GM12878 (cell line): ENCODE measurements at regions not wholly inside any gene's neighbourhood (a gene's known extent, or its start where the extent isn't known, plus 50 kb on each side); places are given as distances from the start of the nearest gene placed in this dataset.

Source experiments
- ATAC-seq: fragments of 200-7000 bp; cut with Tn5 transposase; 3 replicates; pipeline ENCODE4 v1.9.1; 2020; ENCODE audit warnings: mild to moderate bottlenecking, moderate library complexity
- BruUV-seq: library from RNA; stranded (reverse); fragments of 400-500 nt; replicated peaks from 2 replicates; lab custom pipeline; 2021; lab: Mats Ljungman, UMichigan
- CTCF ChIA-PET: fragments of 300-600 bp; sonication (Branson Sonifier 250); formaldehyde crosslinking; extraction: SDS; loops from one replicate; lab custom pipeline; 2021; ENCODE audit warnings: inconsistent platforms; lab: Yijun Ruan, JAX
- POLR2A ChIA-PET: fragments of 350-600 bp; formaldehyde crosslinking; extraction: SDS; loops from one replicate; lab custom pipeline; 2021; ENCODE audit warnings: inconsistent platforms; lab: Charles Lee
- RAD21 ChIA-PET: fragments of 300-600 bp; sonication (Branson Sonifier 250); formaldehyde crosslinking; loops from one replicate; lab custom pipeline; 2023; ENCODE audit warnings: antibody characterized with exemption; ENCODE audit not compliant: unreplicated experiment; lab: Charles Lee
- SMC1A ChIA-PET: fragments of 300-600 bp; sonication (Branson Sonifier 250); formaldehyde crosslinking; loops from one replicate; lab custom pipeline; 2023; ENCODE audit not compliant: unreplicated experiment, uncharacterized antibody; lab: Charles Lee
- DNase-seq: peaks from one replicate; pipeline ENCODE4 v3.0.0-alpha.2; 2011; ENCODE audit warnings: low read depth, low spot score
- FAIRE-seq: peaks from 3 replicates; lab custom pipeline; 2011; peaks lifted over from hg19 to GRCh38; lab: Jason Lieb, UNC
- H2AFZ ChIP-seq: 2 replicates; pipeline ENCODE4 v1.6.0; 2011; ENCODE audit warnings: low read depth, low read length, control low read depth; ENCODE audit not compliant: control insufficient read depth
- H3K27ac ChIP-seq: 2 replicates; pipeline ENCODE4 v1.5.1; 2011; ENCODE audit warnings: control low read depth; ENCODE audit not compliant: control insufficient read depth, insufficient read depth
- H3K27me3 ChIP-seq, 2 experiments: replicated peaks in 1 of 2; 2 replicates each; pipeline versions ENCODE4 v1.6.0 to v1.6.1; 2011; ENCODE audit warnings: low read length in 1 of 2; ENCODE audit not compliant: control insufficient read depth in 2 of 2, insufficient read depth in 2 of 2
- H3K36me3 ChIP-seq, 2 experiments: 2 replicates each; pipeline ENCODE4 v1.5.1; 2011; ENCODE audit warnings: low read length in 1 of 2; ENCODE audit not compliant: control insufficient read depth in 2 of 2, insufficient read depth in 2 of 2
- H3K4me1 ChIP-seq: 2 replicates; pipeline ENCODE4 v1.6.1; 2011; ENCODE audit warnings: mild to moderate bottlenecking, low read length, moderate library complexity, mixed read lengths; ENCODE audit not compliant: control insufficient read depth, insufficient read depth
- H3K4me2 ChIP-seq: 2 replicates; pipeline ENCODE4 v1.6.0; 2011; ENCODE audit warnings: control low read depth; ENCODE audit not compliant: control insufficient read depth, insufficient read depth
- H3K4me3 ChIP-seq: fragments of 200-600 bp; sonication (generic); 2 replicates; pipeline ENCODE4 v1.5.1; 2016
- H3K79me2 ChIP-seq: 2 replicates; pipeline ENCODE4 v1.6.0; 2011; ENCODE audit warnings: low read length; ENCODE audit not compliant: control insufficient read depth, insufficient read depth
- H3K9ac ChIP-seq: 2 replicates; pipeline ENCODE4 v1.8.0; 2011; ENCODE audit warnings: low read length, control low read depth, mixed read lengths; ENCODE audit not compliant: control insufficient read depth, insufficient read depth
- H3K9me3 ChIP-seq: replicated peaks from 3 replicates; pipeline ENCODE4 v1.5.1; 2011; ENCODE audit warnings: mild to moderate bottlenecking, low read length; ENCODE audit not compliant: control insufficient read depth, insufficient read depth
- H4K20me1 ChIP-seq: 2 replicates; pipeline ENCODE4 v1.6.0; 2011; ENCODE audit not compliant: control insufficient read depth, insufficient read depth
- HSF1 ChIP-seq: fragments of 150-350 bp; IDR thresholded peaks from 2 replicates; pipeline ENCODE4 v1.6.1; 2014; ENCODE audit warnings: mild to moderate bottlenecking, low read depth, low read length
- NR2F1 ChIP-seq: fragments of 450-650 bp; conservative IDR thresholded peaks from 2 replicates; pipeline ENCODE4 v1.6.1; 2017; ENCODE audit warnings: mild to moderate bottlenecking
- RELB ChIP-seq: fragments of 450-650 bp; IDR thresholded peaks from 2 replicates; pipeline ENCODE4 v1.6.1; 2017; ENCODE audit warnings: low read depth, mild to moderate bottlenecking, moderate library complexity
- WGBS: methylation state at CpG from one replicate; pipeline ENCODE4 v1.1.6; 2016; ENCODE audit warnings: low lambda C conversion rate; ENCODE audit not compliant: insufficient replicate concordance, insufficient coverage; ENCODE audit errors: missing lambda C conversion rate; 5-methylcytosine and 5-hydroxymethylcytosine counted together
- in situ Hi-C: fragments of 300-500 bp; cut with MboI; formaldehyde crosslinking; loops from 9 replicates; pipeline ENCODE4 v1.14.3; 2018; ENCODE audit warnings: mixed read lengths
- intact Hi-C: fragments of 100-400 bp; cut with micrococcal nuclease; formaldehyde crosslinking; loops from one replicate; pipeline ENCODE4 v1.14.2; 2022; ENCODE audit not compliant: unreplicated experiment

GRCh38 chr5:38039091-38039490, 199.2 kb upstream of the GDNF start (continued):
- TF ChIP-seq HSF1 (no peak), NR2F1 (no peak)

- no peak overlapping the region for H3K4me2 ChIP-seq
- ATAC-seq (no peak), FAIRE-seq (no peak), DNase-seq (no peak)
- H3K4me3 ChIP-seq, result no peak overlapping the region
- POLR2A ChIA-PET, result no interaction called here
- WGBS, result 9% methylated on average over 4 of the region's 4 CpGs
- no peaks in the 10 kb centered on the region for H3K9me3 ChIP-seq
- H3K79me2 ChIP-seq, result no peaks in the 10 kb centered on the region
- CTCF ChIA-PET, result no interaction called here
- H3K4me1 ChIP-seq, result no peaks in the 10 kb centered on the region
- H4K20me1 ChIP-seq, result no peaks in the 10 kb centered on the region
- no peak overlapping the region for H2AFZ ChIP-seq
- H3K27me3 ChIP-seq, result peaks cover 0 to 2% of the 10 kb centered on the region in 2 experiments; a peak in 1 of 4 replicates
- intact Hi-C loops (no loop called here), in situ Hi-C loops (no loop called here)
- H3K27ac ChIP-seq, result no peak overlapping the region
- BruUV-seq, result no TSS peak
- TF ChIP-seq RELB, result no peak
- no peak overlapping the region for H3K9ac ChIP-seq
- H3K36me3 ChIP-seq, result no peaks in the 10 kb centered on the region
- RAD21 ChIA-PET, result no interaction called here
- SMC1A ChIA-PET, result interaction anchor here (0.5 kb wide), 1 partner anchor 116 kb away, joined by 3 read pairs; no protein-coding TSS in a partner anchor
Measured at GRCh38 chr5:38036765-38037164, 196.9 kb upstream of the GDNF start.
